ENCODE measurements at regions not wholly inside any gene's neighbourhood (a gene's known extent, or its start where the extent isn't known, plus 50 kb on each side); places are given as distances from the start of the nearest gene placed in this dataset.

DNA sequence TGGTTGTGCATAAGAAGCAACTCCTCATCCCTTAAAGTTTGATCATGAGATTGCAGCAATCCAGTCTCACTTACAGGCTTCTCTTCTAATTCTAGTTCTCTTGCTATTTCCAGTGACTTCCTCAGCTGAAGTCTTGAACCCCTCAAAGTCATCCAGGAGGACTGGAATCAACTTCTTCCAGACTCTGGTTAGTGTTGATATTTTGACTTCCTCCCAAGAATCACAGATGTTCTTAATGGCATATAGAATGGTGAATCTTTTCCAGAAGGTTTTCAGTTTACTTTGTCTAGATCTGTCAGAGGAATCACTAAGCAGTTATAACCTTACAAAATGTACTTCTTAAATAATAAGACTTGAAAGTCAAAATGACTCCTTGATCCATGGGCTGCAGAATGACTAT lies 81.3 kb upstream of the UBL3 start:
- Mint-ChIP-seq H3K36me3 (ENCODE audit: low read depth) (no peaks in the 10 kb centered on the region), H3K4me1 (ENCODE audit: low read depth) (peaks cover 23% of the 10 kb centered on the region), H3K4me3 (no peak overlapping the region), H3K27me3 (no peaks in the 10 kb centered on the region), H3K9me3 (no peaks in the 10 kb centered on the region), H3K27ac (no peak overlapping the region)
- ChIA-PET CTCF (interaction anchor here (7.4 kb wide), 1 partner anchor 8 kb away, joined by 69 read pairs; no protein-coding TSS in a partner anchor), POLR2A (no interaction called here)
- ATAC-seq (no peak), DNase-seq (no peak)
- intact Hi-C loops (cut with micrococcal nuclease) = loop anchor here (10.0 kb wide), 2 partner anchors 157 to 183 kb away; no protein-coding TSS in a partner anchor
- TF ChIP-seq, protein P1, sequence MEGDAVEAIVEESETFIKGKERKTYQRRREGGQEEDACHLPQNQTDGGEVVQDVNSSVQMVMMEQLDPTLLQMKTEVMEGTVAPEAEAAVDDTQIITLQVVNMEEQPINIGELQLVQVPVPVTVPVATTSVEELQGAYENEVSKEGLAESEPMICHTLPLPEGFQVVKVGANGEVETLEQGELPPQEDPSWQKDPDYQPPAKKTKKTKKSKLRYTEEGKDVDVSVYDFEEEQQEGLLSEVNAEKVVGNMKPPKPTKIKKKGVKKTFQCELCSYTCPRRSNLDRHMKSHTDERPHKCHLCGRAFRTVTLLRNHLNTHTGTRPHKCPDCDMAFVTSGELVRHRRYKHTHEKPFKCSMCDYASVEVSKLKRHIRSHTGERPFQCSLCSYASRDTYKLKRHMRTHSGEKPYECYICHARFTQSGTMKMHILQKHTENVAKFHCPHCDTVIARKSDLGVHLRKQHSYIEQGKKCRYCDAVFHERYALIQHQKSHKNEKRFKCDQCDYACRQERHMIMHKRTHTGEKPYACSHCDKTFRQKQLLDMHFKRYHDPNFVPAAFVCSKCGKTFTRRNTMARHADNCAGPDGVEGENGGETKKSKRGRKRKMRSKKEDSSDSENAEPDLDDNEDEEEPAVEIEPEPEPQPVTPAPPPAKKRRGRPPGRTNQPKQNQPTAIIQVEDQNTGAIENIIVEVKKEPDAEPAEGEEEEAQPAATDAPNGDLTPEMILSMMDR (IDR thresholded peaks at IDR 0.05) = no peak

DNA sequence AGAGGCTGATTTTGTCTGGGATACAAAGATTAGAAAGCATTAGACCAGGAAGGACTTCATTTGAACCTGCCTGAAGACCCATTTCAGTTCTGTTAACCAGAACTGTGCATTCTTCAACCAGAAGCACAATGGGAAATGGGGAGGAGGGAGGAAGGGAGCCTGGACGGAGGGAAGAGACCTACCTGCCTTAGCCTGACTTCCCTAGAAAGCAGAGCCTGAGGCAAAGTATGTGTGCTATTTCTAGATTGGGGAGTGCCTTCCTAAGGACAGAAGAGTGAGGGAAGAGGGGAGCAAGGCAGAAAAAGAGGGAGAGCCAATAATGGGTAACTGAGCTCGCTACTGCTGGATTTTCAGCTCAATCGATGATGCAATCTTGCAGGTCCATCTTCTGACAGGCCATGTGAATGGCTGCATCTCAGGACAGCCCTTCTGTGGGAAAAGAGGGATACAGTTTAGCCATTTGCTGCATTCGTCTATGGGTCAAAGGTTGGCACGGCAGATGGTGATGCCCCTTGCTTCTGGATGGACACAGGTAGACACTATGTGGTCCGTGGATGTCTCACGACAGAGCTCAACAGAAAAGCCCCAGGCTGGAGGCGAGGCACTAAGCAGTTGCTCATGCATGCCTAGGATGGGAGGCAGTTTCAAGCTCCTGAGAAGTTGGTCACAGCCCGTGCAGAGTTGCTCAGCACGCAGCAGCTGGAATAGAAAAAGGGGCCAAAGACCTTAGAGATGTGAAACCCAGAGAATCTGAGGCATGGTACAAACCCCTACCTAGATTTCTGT lies 78.8 kb upstream of the UBL3 start:
- ATAC-seq = no peak
- no peaks in the 10 kb centered on the region for H3K36me3 Mint-ChIP-seq (ENCODE audit: low read depth)
- no peak overlapping the region for H3K4me3 Mint-ChIP-seq
- intact Hi-C loops (cut with micrococcal nuclease) = no loop called here
- H3K9me3 Mint-ChIP-seq = no peaks in the 10 kb centered on the region
- TF ChIP-seq, protein P1 (IDR thresholded peaks at IDR 0.05) = no peak
- H3K4me1 Mint-ChIP-seq (ENCODE audit: low read depth) = peaks cover 7% of the 10 kb centered on the region
- H3K27me3 Mint-ChIP-seq = no peaks in the 10 kb centered on the region
- CTCF ChIA-PET = no interaction called here
- no peak for DNase-seq
- POLR2A ChIA-PET = no interaction called here
- H3K27ac Mint-ChIP-seq = no peak overlapping the region

DNA sequence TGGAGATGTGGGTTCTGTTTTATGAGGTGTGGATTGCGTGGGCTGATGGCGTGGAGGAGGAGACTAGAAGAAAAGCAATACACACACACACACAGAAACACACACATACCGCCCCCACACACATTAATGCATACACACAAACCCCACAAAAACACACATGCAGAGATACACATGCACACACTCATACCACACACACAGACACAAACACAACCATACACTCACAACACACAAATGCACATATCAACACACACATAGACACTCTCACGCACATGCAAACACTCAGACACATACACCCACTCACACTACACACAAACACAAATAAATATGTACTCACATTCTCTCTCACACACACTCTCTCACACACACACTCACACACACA lies 75.7 kb upstream of the UBL3 start:
- CTCF ChIA-PET = interaction anchor here (4.9 to 5.8 kb wide), 3 partner anchors 9 to 156 kb away, joined by 20 to 69 read pairs (median 44); no protein-coding TSS in a partner anchor
- POLR2A ChIA-PET = no interaction called here
- Mint-ChIP-seq H3K27ac (no peak overlapping the region), H3K4me3 (no peak overlapping the region), H3K27me3 (no peaks in the 10 kb centered on the region), H3K4me1 (ENCODE audit: low read depth) (peaks cover 15% of the 10 kb centered on the region), H3K9me3 (no peaks in the 10 kb centered on the region), H3K36me3 (ENCODE audit: low read depth) (no peaks in the 10 kb centered on the region)
- ATAC-seq = no peak
- no peak for DNase-seq
- TF ChIP-seq, protein P1 (IDR thresholded peaks at IDR 0.05) = no peak
- intact Hi-C loops (cut with micrococcal nuclease) = no loop called here

DNA sequence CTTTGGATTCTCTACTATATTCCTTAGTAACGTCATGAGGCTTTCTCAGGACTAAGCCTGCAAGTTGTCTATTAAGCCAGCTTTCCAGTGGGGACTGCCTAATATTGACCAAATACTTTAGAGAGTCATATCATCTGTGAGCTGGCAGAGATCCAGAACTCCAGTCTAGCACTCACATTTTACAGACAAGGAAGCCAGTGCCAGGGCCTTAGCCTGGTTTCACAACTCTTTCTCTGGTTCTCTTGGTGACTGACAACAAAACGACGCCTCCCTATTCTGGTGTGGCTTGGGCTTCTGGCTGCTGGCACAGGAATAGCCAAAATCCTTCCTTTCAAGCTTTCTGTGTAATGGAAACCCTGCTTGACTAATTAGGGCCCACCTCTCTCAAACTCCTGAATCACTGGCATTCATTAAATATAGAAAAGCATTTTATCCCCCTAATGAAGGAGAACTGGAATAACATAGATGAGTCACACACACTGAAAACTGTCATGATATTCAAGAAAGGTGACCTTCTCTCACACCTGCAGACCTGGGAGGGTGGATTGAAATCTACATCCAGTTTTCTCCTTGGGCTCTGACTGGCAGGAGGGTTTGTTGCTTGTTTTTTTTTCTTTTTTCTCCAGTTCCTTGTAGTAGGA lies 75.2 kb upstream of the UBL3 start:
- H3K4me3 Mint-ChIP-seq = no peak overlapping the region
- H3K9me3 Mint-ChIP-seq = no peaks in the 10 kb centered on the region
- H3K27me3 Mint-ChIP-seq = no peaks in the 10 kb centered on the region
- TF ChIP-seq, protein P1 (IDR thresholded peaks at IDR 0.05) = no peak
- CTCF ChIA-PET = interaction anchor here (0.9 to 5.8 kb wide), 10 partner anchors 10 to 155 kb away, joined by 3 to 69 read pairs (median 11); no protein-coding TSS in a partner anchor
- no peak overlapping the region for H3K27ac Mint-ChIP-seq
- no peaks in the 10 kb centered on the region for H3K36me3 Mint-ChIP-seq (ENCODE audit: low read depth)
- intact Hi-C loops (cut with micrococcal nuclease) = no loop called here
- DNase-seq (no peak), ATAC-seq (no peak)
- POLR2A ChIA-PET = no interaction called here
- peaks cover 15% of the 10 kb centered on the region for H3K4me1 Mint-ChIP-seq (ENCODE audit: low read depth)

All from activated CD8-positive, alpha-beta T cell treated with anti-CD3 and anti-CD28 coated beads for 36 hours (primary cell).